ENCODE measurements at regions not wholly inside any gene's neighbourhood (a gene's known extent, or its start where the extent isn't known, plus 50 kb on each side); places are given as distances from the start of the nearest gene placed in this dataset.

DNA sequence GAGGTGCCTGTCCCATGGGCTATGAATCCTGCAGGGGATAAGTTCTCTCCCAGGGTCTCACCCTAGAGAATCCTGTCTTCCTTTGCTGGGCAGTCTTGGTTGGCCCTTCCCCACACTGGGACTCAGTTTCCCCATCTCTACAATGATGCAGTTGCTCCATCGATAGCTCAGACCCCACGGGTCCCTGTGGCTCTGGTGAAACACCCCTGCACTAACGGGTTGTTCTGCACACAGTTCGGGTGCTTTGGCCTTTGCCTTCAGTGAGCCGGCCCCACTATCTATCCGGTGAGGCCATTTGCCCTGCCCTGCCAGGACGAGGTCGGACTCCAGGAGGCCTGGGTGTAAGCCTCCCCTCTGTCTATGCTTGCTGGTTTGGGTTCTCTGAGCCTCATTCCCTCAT, 76.5 kb upstream of the PCBD1 start:
- H3K4me3 Mint-ChIP-seq: no peak overlapping the region
- intact Hi-C loops (cut with DNase I, micrococcal nuclease): no loop called here
- CTCF ChIA-PET: no interaction called here
- TF ChIP-seq CTCF (IDR thresholded peaks at IDR 0.05): no peak
- Histone ChIP-seq H3K27ac (ENCODE audit: low read depth in 1 of 2, low read length in 2 of 2) (no peak overlapping the region), H3K36me3 (ENCODE audit: insufficient read depth, low read length) (no peaks in the 10 kb centered on the region), H3K4me3 (ENCODE audit: low read length) (no peak overlapping the region), H3K4me1 (ENCODE audit: insufficient read depth, low read length) (no peaks in the 10 kb centered on the region), H3K9me3 (ENCODE audit: control insufficient read depth in 1 of 2, insufficient read depth in 1 of 2, low read length in 2 of 2) (no peaks in the 10 kb centered on the region), H3K27me3 (ENCODE audit: control insufficient read depth in 1 of 2, insufficient read depth in 2 of 2, low read length in 2 of 2) (no peaks in the 10 kb centered on the region)
- DNase-seq (no peak), ATAC-seq (ENCODE audit: poor library complexity) (no peak)
- no peaks in the 10 kb centered on the region for H3K9me3 Mint-ChIP-seq
- POLR2A ChIA-PET: no interaction called here
- peaks cover 10% of the 10 kb centered on the region for H3K27me3 Mint-ChIP-seq
- H3K36me3 Mint-ChIP-seq (ENCODE audit: low read depth): no peaks in the 10 kb centered on the region
- no peaks in the 10 kb centered on the region for H3K4me1 Mint-ChIP-seq (ENCODE audit: low read depth)
- no peak overlapping the region for H3K27ac Mint-ChIP-seq

- no peak for ATAC-seq (ENCODE audit: poor library complexity)
- no peak for DNase-seq
- Mint-ChIP-seq H3K9me3 (no peaks in the 10 kb centered on the region), H3K4me3 (no peak overlapping the region), H3K27ac (no peak overlapping the region), H3K27me3 (peaks cover 15% of the 10 kb centered on the region), H3K4me1 (ENCODE audit: low read depth) (no peaks in the 10 kb centered on the region), H3K36me3 (ENCODE audit: low read depth) (no peaks in the 10 kb centered on the region)
- intact Hi-C loops (cut with DNase I, micrococcal nuclease): no loop called here
- H3K4me1 ChIP-seq (ENCODE audit: insufficient read depth, low read length): no peaks in the 10 kb centered on the region
- no peaks in the 10 kb centered on the region for H3K9me3 ChIP-seq (ENCODE audit: control insufficient read depth in 1 of 2, insufficient read depth in 1 of 2, low read length in 2 of 2)
- H3K4me3 ChIP-seq (ENCODE audit: low read length): no peak overlapping the region
- no peaks in the 10 kb centered on the region for H3K27me3 ChIP-seq (ENCODE audit: control insufficient read depth in 1 of 2, insufficient read depth in 2 of 2, low read length in 2 of 2)
- no peak overlapping the region for H3K27ac ChIP-seq (ENCODE audit: low read depth in 1 of 2, low read length in 2 of 2)
- no peak for TF ChIP-seq CTCF (IDR thresholded peaks at IDR 0.05)
- no peaks in the 10 kb centered on the region for H3K36me3 ChIP-seq (ENCODE audit: insufficient read depth, low read length)
- ChIA-PET CTCF (no interaction called here), POLR2A (no interaction called here)
Observed at GRCh38 chr10:70965566-70965965, 77.2 kb upstream of the PCBD1 start.

- Mint-ChIP-seq H3K4me3 (no peak overlapping the region), H3K27ac (no peak overlapping the region), H3K27me3 (peaks cover 23% of the 10 kb centered on the region), H3K9me3 (peaks cover 3% of the 10 kb centered on the region), H3K4me1 (ENCODE audit: low read depth) (no peaks in the 10 kb centered on the region), H3K36me3 (ENCODE audit: low read depth) (no peaks in the 10 kb centered on the region)
- Histone ChIP-seq H3K27ac (ENCODE audit: low read depth in 1 of 2, low read length in 2 of 2) (no peak overlapping the region), H3K4me1 (ENCODE audit: insufficient read depth, low read length) (no peaks in the 10 kb centered on the region), H3K27me3 (ENCODE audit: control insufficient read depth in 1 of 2, insufficient read depth in 2 of 2, low read length in 2 of 2) (no peaks in the 10 kb centered on the region), H3K4me3 (ENCODE audit: low read length) (no peak overlapping the region), H3K9me3 (ENCODE audit: control insufficient read depth in 1 of 2, insufficient read depth in 1 of 2, low read length in 2 of 2) (no peaks in the 10 kb centered on the region), H3K36me3 (ENCODE audit: insufficient read depth, low read length) (no peaks in the 10 kb centered on the region)
- TF ChIP-seq CTCF (IDR thresholded peaks at IDR 0.05): no peak
- ChIA-PET CTCF (no interaction called here), POLR2A (no interaction called here)
- intact Hi-C loops (cut with DNase I, micrococcal nuclease): no loop called here
- ATAC-seq (ENCODE audit: poor library complexity) (no peak), DNase-seq (no peak)
Observed at GRCh38 chr10:70966646-70967553, 78.5 kb upstream of the PCBD1 start.

Data from CD4-positive, alpha-beta T cell (primary cell).